Loucy (cell line): ENCODE measurements at regions not wholly inside any gene's neighbourhood (a gene's known extent, or its start where the extent isn't known, plus 50 kb on each side); places are given as distances from the start of the nearest gene placed in this dataset.

ENCODE experiments used
- H2AFZ ChIP-seq: fragments of 200-600 bp; sonication (generic); 2 replicates; pipeline ENCODE4 v1.6.0; 2016; ENCODE audit warnings: antibody characterized with exemption, mild to moderate bottlenecking, low read length, moderate library complexity
- H3F3A ChIP-seq: fragments of 200-600 bp; 2 replicates; pipeline ENCODE4 v1.6.0; 2016; ENCODE audit warnings: antibody characterized with exemption, low read depth, mild to moderate bottlenecking
- H3K27me3 ChIP-seq: fragments of 200-600 bp; sonication (generic); 2 replicates; pipeline ENCODE4 v1.6.1; 2014; ENCODE audit warnings: low read length, mild to moderate bottlenecking; ENCODE audit not compliant: insufficient read depth, poor library complexity, severe bottlenecking
- H3K36me3 ChIP-seq: fragments of 200-600 bp; sonication (generic); 2 replicates; pipeline ENCODE4 v1.6.1; 2016; ENCODE audit warnings: low read length; ENCODE audit not compliant: insufficient read depth
- H3K4me1 ChIP-seq: fragments of 200-600 bp; sonication (generic); 2 replicates; pipeline ENCODE4 v1.5.1; 2014; ENCODE audit warnings: low read length, mild to moderate bottlenecking; ENCODE audit not compliant: insufficient read depth, poor library complexity, severe bottlenecking
- H3K4me2 ChIP-seq: fragments of 200-600 bp; sonication (generic); 2 replicates; pipeline ENCODE4 v1.6.0; 2014; ENCODE audit warnings: antibody characterized with exemption, low read length, low read depth, mild to moderate bottlenecking; ENCODE audit not compliant: poor library complexity, severe bottlenecking
- H3K4me3 ChIP-seq: fragments of 200-600 bp; sonication (generic); 2 replicates; pipeline ENCODE4 v1.5.1; 2014; ENCODE audit warnings: low read length, mild to moderate bottlenecking, mixed read lengths; ENCODE audit not compliant: poor library complexity, severe bottlenecking
- H3K79me2 ChIP-seq: fragments of 200-600 bp; sonication (generic); 2 replicates; pipeline ENCODE4 v1.6.1; 2014; ENCODE audit warnings: low read length; ENCODE audit not compliant: insufficient read depth
- H3K9ac ChIP-seq: fragments of 200-600 bp; sonication (generic); 2 replicates; pipeline ENCODE4 v1.6.0; 2014; ENCODE audit warnings: mild to moderate bottlenecking, low read depth, low read length, moderate library complexity; ENCODE audit not compliant: poor library complexity, severe bottlenecking
- H3K9me2 ChIP-seq: fragments of 200-600 bp; sonication (generic); replicated peaks from 2 replicates; pipeline ENCODE4 v1.6.1; 2016; ENCODE audit warnings: low read depth, low read length, mixed read lengths
- H3K9me3 ChIP-seq: fragments of 200-600 bp; sonication (generic); 2 replicates; pipeline ENCODE4 v1.6.1; 2014; ENCODE audit warnings: mild to moderate bottlenecking, antibody characterized with exemption, low read length, low read depth; ENCODE audit not compliant: insufficient read depth
- H4K20me1 ChIP-seq: fragments of 200-600 bp; sonication (generic); 2 replicates; pipeline ENCODE4 v1.6.0; 2014; ENCODE audit warnings: antibody characterized with exemption, low read length, mild to moderate bottlenecking; ENCODE audit not compliant: insufficient read depth, poor library complexity, severe bottlenecking
- CTCF ChIP-seq: fragments of 200-600 bp; sonication (generic); conservative IDR thresholded peaks from 2 replicates; pipeline ENCODE4 v1.5.1; 2014; ENCODE audit warnings: mild to moderate bottlenecking, antibody characterized with exemption, low read length
- EZH2phosphoT487 ChIP-seq: fragments of 200-600 bp; IDR thresholded peaks from 2 replicates; pipeline ENCODE4 v1.6.1; 2018; ENCODE audit warnings: antibody characterized with exemption, mild to moderate bottlenecking, moderate library complexity, borderline replicate concordance

GRCh38 chr3:181791056-181791955, 79.6 kb downstream of the SOX2 start:
- Histone ChIP-seq H4K20me1 (no peaks in the 10 kb centered on the region), H3K4me1 (no peaks in the 10 kb centered on the region), H3K9ac (no peak overlapping the region), H3K36me3 (no peaks in the 10 kb centered on the region), H2AFZ (no peak overlapping the region), H3K9me3 (peaks cover 3% of the 10 kb centered on the region; the same call in 1 of the 2 replicates), H3K4me3 (no peak overlapping the region), H3K79me2 (no peaks in the 10 kb centered on the region), H3K9me2 (no peaks in the 10 kb centered on the region), H3F3A (no peaks in the 10 kb centered on the region), H3K27me3 (no peaks in the 10 kb centered on the region), H3K4me2 (no peak overlapping the region)
- TF ChIP-seq EZH2phosphoT487 = no peak
- no peak for TF ChIP-seq CTCF

GRCh38 chr3:181793006-181793405, 81.3 kb downstream of the SOX2 start:
- no peak overlapping the region for H2AFZ ChIP-seq
- TF ChIP-seq EZH2phosphoT487 (no peak), CTCF (no peak)
- H3K36me3 ChIP-seq = no peaks in the 10 kb centered on the region
- H3K4me1 ChIP-seq = no peaks in the 10 kb centered on the region
- H3K9me3 ChIP-seq = peaks cover 3% of the 10 kb centered on the region; the same call in 1 of the 2 replicates
- no peaks in the 10 kb centered on the region for H3K27me3 ChIP-seq
- H3F3A ChIP-seq = no peaks in the 10 kb centered on the region
- H4K20me1 ChIP-seq = no peaks in the 10 kb centered on the region
- H3K4me2 ChIP-seq = no peak overlapping the region
- H3K79me2 ChIP-seq = no peaks in the 10 kb centered on the region
- H3K4me3 ChIP-seq = no peak overlapping the region
- no peak overlapping the region for H3K9ac ChIP-seq
- no peaks in the 10 kb centered on the region for H3K9me2 ChIP-seq

- H3K4me2 ChIP-seq = no peak overlapping the region
- no peak overlapping the region for H2AFZ ChIP-seq
- no peak for TF ChIP-seq EZH2phosphoT487
- no peak for TF ChIP-seq CTCF
Observed at GRCh38 chr3:181794011-181794790, 82.5 kb downstream of the SOX2 start.

More at GRCh38 chr3:181794011-181794790, 82.5 kb downstream of the SOX2 start:
- no peak overlapping the region for H3K4me3 ChIP-seq
- no peaks in the 10 kb centered on the region for H4K20me1 ChIP-seq
- H3K27me3 ChIP-seq = no peaks in the 10 kb centered on the region
- no peaks in the 10 kb centered on the region for H3K4me1 ChIP-seq
- no peaks in the 10 kb centered on the region for H3K79me2 ChIP-seq
- H3K9me2 ChIP-seq = no peaks in the 10 kb centered on the region
- no peaks in the 10 kb centered on the region for H3K36me3 ChIP-seq
- H3K9ac ChIP-seq = no peak overlapping the region
- no peaks in the 10 kb centered on the region for H3K9me3 ChIP-seq
- no peaks in the 10 kb centered on the region for H3F3A ChIP-seq
